Trophoblast cell (in vitro differentiated cells and primary cell): ENCODE measurements at regions not wholly inside any gene's neighbourhood (a gene's known extent, or its start where the extent isn't known, plus 50 kb on each side); places are given as distances from the start of the nearest gene placed in this dataset.

ENCODE experiments used
- DNase-seq, 2 donors: peaks; one replicate each; pipeline ENCODE4 v3.0.0-alpha.2; 2016
- H2AFZ ChIP-seq: 2 replicates; pipeline ENCODE4 v1.6.1; 2013; ENCODE audit warnings: low read length, moderate library complexity, mild to moderate bottlenecking; ENCODE audit not compliant: insufficient read depth, poor library complexity
- H2AK5ac ChIP-seq: 2 replicates; pipeline ENCODE4 v1.6.1; 2013; ENCODE audit warnings: mild to moderate bottlenecking, low read length
- H2BK120ac ChIP-seq: 2 replicates; pipeline ENCODE4 v1.6.1; 2013; ENCODE audit warnings: low read length, mild to moderate bottlenecking, moderate library complexity; ENCODE audit not compliant: insufficient read depth, poor library complexity
- H2BK12ac ChIP-seq: 2 replicates; pipeline ENCODE4 v1.6.1; 2013; ENCODE audit warnings: mild to moderate bottlenecking, low read length, moderate library complexity
- H2BK5ac ChIP-seq: 2 replicates; pipeline ENCODE4 v1.6.1; 2013; ENCODE audit warnings: low read length, low read depth, moderate library complexity, mild to moderate bottlenecking; ENCODE audit not compliant: poor library complexity
- H3K14ac ChIP-seq: 2 replicates; pipeline ENCODE4 v1.6.1; 2013; ENCODE audit warnings: mild to moderate bottlenecking, low read length
- H3K18ac ChIP-seq: 2 replicates; pipeline ENCODE4 v1.6.1; 2013; ENCODE audit warnings: mild to moderate bottlenecking, low read length
- H3K23ac ChIP-seq: 2 replicates; pipeline ENCODE4 v1.6.1; 2013; ENCODE audit warnings: low read length
- H3K27ac ChIP-seq: 2 replicates; pipeline ENCODE4 v1.5.1; 2013; ENCODE audit warnings: low read depth, mild to moderate bottlenecking, inconsistent platforms, low read length, moderate library complexity
- H3K27me3 ChIP-seq: 2 replicates; pipeline ENCODE4 v1.6.1; 2013; ENCODE audit warnings: inconsistent platforms, mild to moderate bottlenecking, low read length, moderate library complexity; ENCODE audit not compliant: insufficient read depth
- H3K36me3 ChIP-seq, 2 experiments: 1 replicate in 1 of 2; 2 replicates in 1 of 2; pipeline ENCODE4 v1.6.1; 2013; ENCODE audit warnings: low read length in 2 of 2, mild to moderate bottlenecking in 2 of 2, moderate library complexity in 1 of 2; ENCODE audit not compliant: insufficient read depth in 2 of 2, control insufficient read depth in 1 of 2
- H3K4ac ChIP-seq: 2 replicates; pipeline ENCODE4 v1.6.1; 2013; ENCODE audit warnings: low read depth, mild to moderate bottlenecking, low read length, moderate library complexity
- H3K4me1 ChIP-seq, 2 experiments: 1 replicate in 1 of 2; 2 replicates in 1 of 2; pipeline ENCODE4 v1.6.1; 2013; ENCODE audit warnings: low read length in 2 of 2, mild to moderate bottlenecking in 2 of 2, moderate library complexity in 1 of 2; ENCODE audit not compliant: insufficient read depth in 2 of 2, control insufficient read depth in 1 of 2
- H3K4me2 ChIP-seq: 2 replicates; pipeline ENCODE4 v1.6.1; 2013; ENCODE audit warnings: inconsistent platforms, mild to moderate bottlenecking, low read length, moderate library complexity
- H3K4me3 ChIP-seq: 2 replicates; pipeline ENCODE4 v1.5.1; 2013; ENCODE audit warnings: mild to moderate bottlenecking, low read depth, low read length, inconsistent platforms
- H3K79me1 ChIP-seq: one replicate; pipeline ENCODE4 v1.6.1; 2013; ENCODE audit warnings: low read length
- H3K79me2 ChIP-seq: 2 replicates; pipeline ENCODE4 v1.6.1; 2013; ENCODE audit warnings: low read length, mild to moderate bottlenecking; ENCODE audit not compliant: control insufficient read depth, insufficient read depth, poor library complexity
- H3K9ac ChIP-seq: 2 replicates; pipeline ENCODE4 v1.6.1; 2013; ENCODE audit warnings: mild to moderate bottlenecking, low read length
- H3K9me3 ChIP-seq: 2 replicates; pipeline ENCODE4 v1.6.1; 2013; ENCODE audit warnings: low read depth, mild to moderate bottlenecking, control low read depth, inconsistent platforms, low read length; ENCODE audit not compliant: insufficient read depth
- H4K12ac ChIP-seq: 2 replicates; pipeline ENCODE4 v1.6.1; 2013; ENCODE audit warnings: low read depth, mild to moderate bottlenecking, low read length, moderate library complexity
- H4K8ac ChIP-seq: 2 replicates; pipeline ENCODE4 v1.6.1; 2013; ENCODE audit warnings: low read depth, mild to moderate bottlenecking, low read length, moderate library complexity
- H4K91ac ChIP-seq: one replicate; pipeline ENCODE4 v1.6.1; 2013; ENCODE audit warnings: low read depth, mild to moderate bottlenecking, low read length, moderate library complexity
- WGBS: extraction: QIAGEN DNeasy Blood & Tissue Kit; methylation state at CpG from one replicate; pipeline ENCODE4 v1.1.7; 2013; ENCODE audit warnings: missing lambda C conversion rate; ENCODE audit not compliant: insufficient read length, insufficient coverage; ENCODE audit errors: extremely low coverage; 5-methylcytosine and 5-hydroxymethylcytosine counted together

DNA sequence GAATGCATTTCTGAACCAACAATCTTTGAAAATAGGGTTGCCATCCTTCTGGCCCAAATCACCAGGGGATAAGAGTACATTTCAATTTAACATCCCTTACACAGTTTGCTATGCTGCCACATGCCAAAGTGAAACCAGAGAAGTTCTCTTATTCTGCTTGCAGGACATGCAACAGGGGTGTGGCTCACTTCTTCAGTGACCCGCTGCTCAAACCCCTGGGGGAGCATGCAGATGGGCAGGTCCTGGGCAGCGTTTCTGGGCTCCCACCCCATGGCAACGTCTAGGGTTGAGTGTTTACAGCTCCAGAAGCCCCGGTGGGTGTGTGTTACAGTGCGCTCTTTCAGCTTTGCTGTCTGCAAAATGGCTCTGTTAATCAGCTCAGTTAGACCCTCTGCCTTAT is 1306.3 kb upstream of the TMEM132C start:
- Histone ChIP-seq H4K8ac (no peak overlapping the region), H3K9ac (no peak overlapping the region), H3K27me3 (no peaks in the 10 kb centered on the region), H3K23ac (no peak overlapping the region), H3K79me2 (no peaks in the 10 kb centered on the region), H4K12ac (no peak overlapping the region), H2BK120ac (no peak overlapping the region), H3K18ac (no peak overlapping the region), H2BK5ac (no peak overlapping the region), H3K79me1 (no peaks in the 10 kb centered on the region), H3K4me1 (no peaks in the 10 kb centered on the region), H3K36me3 (no peaks in the 10 kb centered on the region), H2AK5ac (no peak overlapping the region), H3K9me3 (no peaks in the 10 kb centered on the region), H4K91ac (no peak overlapping the region), H2BK12ac (no peak overlapping the region), H3K4ac (no peak overlapping the region), H2AFZ (no peak overlapping the region), H3K4me2 (no peak overlapping the region), H3K27ac (no peak overlapping the region), H3K4me3 (no peak overlapping the region), H3K14ac (no peak overlapping the region)
- DNase-seq = no peak
- no CpG with 5 or more reads among the region's 5 CpGs for WGBS

DNA sequence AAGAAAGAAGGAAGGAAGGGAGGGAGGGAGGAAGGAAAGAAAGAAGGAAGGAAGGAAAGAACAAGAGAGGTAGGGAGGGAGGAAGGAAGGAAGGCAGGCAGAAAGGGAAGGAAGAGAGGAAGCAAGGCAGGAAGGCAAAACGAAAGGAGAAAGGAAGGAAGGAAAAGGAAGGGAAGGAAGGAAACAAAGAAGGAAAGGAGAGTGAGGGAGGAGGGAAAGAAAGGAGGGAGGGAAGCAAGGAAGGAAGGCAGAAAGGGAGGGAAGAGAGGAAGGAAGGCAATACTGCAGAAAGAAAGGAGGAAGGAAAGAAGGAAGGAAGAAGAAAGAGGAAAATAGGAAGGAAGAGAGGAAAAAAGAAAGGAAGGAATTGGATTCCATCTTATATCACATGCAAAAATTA is 1303.1 kb upstream of the TMEM132C start:
- no peak overlapping the region for H4K12ac ChIP-seq
- H3K23ac ChIP-seq = no peak overlapping the region
- H3K4me1 ChIP-seq = no peaks in the 10 kb centered on the region
- no peak overlapping the region for H4K8ac ChIP-seq
- no peak overlapping the region for H2BK5ac ChIP-seq
- no peak overlapping the region for H3K4me2 ChIP-seq
- no peak overlapping the region for H3K4ac ChIP-seq
- H3K18ac ChIP-seq = no peak overlapping the region
- H3K14ac ChIP-seq = no peak overlapping the region
- H3K4me3 ChIP-seq = no peak overlapping the region
- H3K79me1 ChIP-seq = no peaks in the 10 kb centered on the region
- H3K9me3 ChIP-seq = no peaks in the 10 kb centered on the region
- H2BK12ac ChIP-seq = no peak overlapping the region
- no peak overlapping the region for H3K9ac ChIP-seq
- H2BK120ac ChIP-seq = no peak overlapping the region
- no peaks in the 10 kb centered on the region for H3K36me3 ChIP-seq
- no peak overlapping the region for H3K27ac ChIP-seq
- no CpG with 5 or more reads among the region's 1 CpG for WGBS
- H3K79me2 ChIP-seq = no peaks in the 10 kb centered on the region
- H2AFZ ChIP-seq = no peak overlapping the region
- H2AK5ac ChIP-seq = no peak overlapping the region
- no peak overlapping the region for H4K91ac ChIP-seq
- no peaks in the 10 kb centered on the region for H3K27me3 ChIP-seq
- DNase-seq = no peak

DNA sequence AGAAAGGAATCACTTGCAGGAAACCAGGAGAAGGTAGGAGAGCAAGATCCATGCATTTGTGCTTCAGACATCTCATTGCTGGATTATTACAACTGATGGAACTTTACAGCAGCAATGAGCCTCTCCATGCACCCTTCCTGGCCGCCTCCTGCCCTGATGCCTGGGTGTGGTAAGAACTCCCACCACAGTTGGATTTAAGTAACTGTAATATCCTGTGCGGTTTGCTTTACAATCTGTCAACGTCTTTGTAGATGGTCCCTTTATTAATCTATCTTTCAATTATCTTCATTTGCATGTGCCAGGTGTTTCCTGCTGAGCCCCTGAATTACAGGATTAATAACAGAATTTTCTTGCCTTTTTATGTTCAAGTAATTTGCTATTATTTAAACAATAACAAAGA is 1300.5 kb upstream of the TMEM132C start:
- H2AK5ac ChIP-seq = no peak overlapping the region
- H2BK12ac ChIP-seq = no peak overlapping the region
- no peaks in the 10 kb centered on the region for H3K4me1 ChIP-seq
- no peaks in the 10 kb centered on the region for H3K27me3 ChIP-seq
- no peak overlapping the region for H3K18ac ChIP-seq
- H3K9ac ChIP-seq = no peak overlapping the region
- no peak overlapping the region for H3K4me2 ChIP-seq
- H3K9me3 ChIP-seq = no peaks in the 10 kb centered on the region
- no peaks in the 10 kb centered on the region for H3K79me1 ChIP-seq
- H3K23ac ChIP-seq = no peak overlapping the region
- H2BK120ac ChIP-seq = no peak overlapping the region
- no peak overlapping the region for H4K8ac ChIP-seq
- WGBS = no CpG with 5 or more reads among the region's 3 CpGs
- H3K4me3 ChIP-seq = no peak overlapping the region
- H2BK5ac ChIP-seq = no peak overlapping the region
- no peak overlapping the region for H3K14ac ChIP-seq
- no peak for DNase-seq
- H3K79me2 ChIP-seq = no peaks in the 10 kb centered on the region
- no peak overlapping the region for H3K27ac ChIP-seq
- no peaks in the 10 kb centered on the region for H3K36me3 ChIP-seq
- no peak overlapping the region for H2AFZ ChIP-seq
- H3K4ac ChIP-seq = no peak overlapping the region
- H4K91ac ChIP-seq = no peak overlapping the region
- H4K12ac ChIP-seq = no peak overlapping the region

DNA sequence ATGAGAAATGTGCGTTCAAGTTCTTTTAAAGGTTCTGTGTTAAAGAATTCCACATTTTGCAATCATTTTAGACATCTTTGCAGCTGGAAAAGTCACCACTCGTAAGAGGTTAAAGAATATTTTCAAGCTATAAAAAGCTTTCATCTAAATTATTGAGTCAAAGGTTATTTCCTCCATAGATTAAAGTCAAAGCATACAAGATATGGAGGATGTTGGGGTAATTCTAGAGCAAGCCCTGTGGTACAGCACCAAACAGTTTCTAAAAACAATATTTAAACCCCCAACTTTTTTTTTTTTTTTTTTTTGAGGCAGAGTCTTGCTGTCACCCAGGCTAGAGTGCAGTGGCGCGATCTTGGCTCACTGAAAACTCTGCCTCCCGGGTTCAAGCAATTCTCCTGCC is 1299.8 kb upstream of the TMEM132C start:
- Histone ChIP-seq H3K79me1 (no peaks in the 10 kb centered on the region), H3K27ac (no peak overlapping the region), H2BK120ac (no peak overlapping the region), H2BK5ac (no peak overlapping the region), H3K4ac (no peak overlapping the region), H2AFZ (no peak overlapping the region), H3K9me3 (no peaks in the 10 kb centered on the region), H3K23ac (no peak overlapping the region), H3K18ac (no peak overlapping the region), H3K36me3 (no peaks in the 10 kb centered on the region), H3K79me2 (no peaks in the 10 kb centered on the region), H4K12ac (no peak overlapping the region), H2BK12ac (no peak overlapping the region), H4K8ac (no peak overlapping the region), H2AK5ac (no peak overlapping the region), H4K91ac (no peak overlapping the region), H3K4me1 (no peaks in the 10 kb centered on the region), H3K9ac (no peak overlapping the region), H3K27me3 (no peaks in the 10 kb centered on the region), H3K4me2 (no peak overlapping the region), H3K14ac (no peak overlapping the region), H3K4me3 (no peak overlapping the region)
- WGBS = no CpG with 5 or more reads among the region's 5 CpGs
- no peak for DNase-seq
